HL-60 (cell line): ENCODE measurements at regions not wholly inside any gene's neighbourhood (a gene's known extent, or its start where the extent isn't known, plus 50 kb on each side); places are given as distances from the start of the nearest gene placed in this dataset.

Source experiments
- CTCF ChIP-seq: IDR thresholded peaks from one replicate; pipeline ENCODE4 v1.5.1; 2011; ENCODE audit warnings: low read length, control low read depth, inconsistent platforms; ENCODE audit not compliant: insufficient read depth
- GABPA ChIP-seq: IDR thresholded peaks from 2 replicates; pipeline ENCODE4 v1.6.1; 2012; ENCODE audit warnings: low read depth
- POLR2AphosphoS5 ChIP-seq: IDR thresholded peaks from 2 replicates; pipeline ENCODE4 v1.6.1; 2012; ENCODE audit warnings: low read depth
- REST ChIP-seq: IDR thresholded peaks from 2 replicates; pipeline ENCODE4 v1.6.1; 2012; ENCODE audit warnings: low read depth; ENCODE audit not compliant: insufficient replicate concordance
- SPI1 ChIP-seq: IDR thresholded peaks from 2 replicates; pipeline ENCODE4 v1.6.1; 2012; ENCODE audit warnings: low read depth, mild to moderate bottlenecking, borderline replicate concordance

- no peak for TF ChIP-seq CTCF
- no peak for TF ChIP-seq POLR2AphosphoS5
- TF ChIP-seq GABPA, result no peak
- no peak for TF ChIP-seq REST
- no peak for TF ChIP-seq SPI1
Measured at GRCh38 chr3:72338942-72339669, 509.1 kb downstream of the SHQ1 start.
